OCI-LY3 (cell line): ENCODE measurements at regions not wholly inside any gene's neighbourhood (a gene's known extent, or its start where the extent isn't known, plus 50 kb on each side); places are given as distances from the start of the nearest gene placed in this dataset.

Experiments used
- EZH2phosphoT487 ChIP-seq: fragments of 200-600 bp; shearing (Covaris generic); IDR thresholded peaks from 2 replicates; pipeline ENCODE4 v1.6.1; 2018; ENCODE audit warnings: antibody characterized with exemption, mixed run types, low read depth
- TF ChIP-seq, protein P1 (sequence below): fragments of 200-600, 300-600 bp; sonication (generic); IDR thresholded peaks from 2 replicates; pipeline ENCODE4 v1.5.1; 2014; ENCODE audit warnings: antibody characterized with exemption, low read length, low read depth

DNA sequence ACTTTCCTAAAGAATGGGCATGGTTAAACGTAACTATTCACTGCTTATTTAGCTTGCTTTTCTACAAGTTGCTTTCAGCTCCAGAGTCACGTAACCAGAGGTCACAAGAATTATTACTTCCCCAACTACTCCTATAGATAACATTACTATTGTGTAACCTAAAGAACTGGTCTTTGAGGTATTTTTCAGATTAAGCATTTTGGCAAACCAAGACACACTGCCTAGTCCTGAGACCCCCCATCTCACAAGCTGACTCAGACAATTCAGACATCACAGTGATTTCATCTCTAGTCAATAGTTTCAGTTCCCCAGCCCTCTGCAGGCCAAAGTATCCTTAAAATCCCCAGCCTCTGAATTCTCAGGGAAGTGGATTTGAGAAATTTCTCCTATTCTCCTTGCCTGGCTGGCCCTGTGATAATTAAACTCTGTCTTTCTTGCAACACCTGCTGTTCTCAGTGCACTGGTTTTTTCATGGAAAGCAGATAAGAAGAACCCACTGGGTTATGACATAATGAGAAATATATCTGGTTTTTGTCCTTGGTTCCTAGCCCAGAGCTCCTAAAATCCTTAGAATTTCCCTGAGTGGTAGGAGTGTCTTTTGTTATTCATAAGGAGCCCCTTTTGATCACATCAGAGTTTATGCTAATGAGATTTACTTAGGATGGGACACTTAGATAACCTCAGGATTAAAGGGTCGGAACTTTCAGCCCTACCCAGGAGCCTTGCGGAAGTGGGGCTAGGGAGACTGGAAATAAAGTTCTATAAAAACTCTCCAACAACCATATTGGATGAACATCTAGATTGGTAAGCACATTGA lies 1310.8 kb upstream of the CHAC2 start:
- TF ChIP-seq, protein P1, sequence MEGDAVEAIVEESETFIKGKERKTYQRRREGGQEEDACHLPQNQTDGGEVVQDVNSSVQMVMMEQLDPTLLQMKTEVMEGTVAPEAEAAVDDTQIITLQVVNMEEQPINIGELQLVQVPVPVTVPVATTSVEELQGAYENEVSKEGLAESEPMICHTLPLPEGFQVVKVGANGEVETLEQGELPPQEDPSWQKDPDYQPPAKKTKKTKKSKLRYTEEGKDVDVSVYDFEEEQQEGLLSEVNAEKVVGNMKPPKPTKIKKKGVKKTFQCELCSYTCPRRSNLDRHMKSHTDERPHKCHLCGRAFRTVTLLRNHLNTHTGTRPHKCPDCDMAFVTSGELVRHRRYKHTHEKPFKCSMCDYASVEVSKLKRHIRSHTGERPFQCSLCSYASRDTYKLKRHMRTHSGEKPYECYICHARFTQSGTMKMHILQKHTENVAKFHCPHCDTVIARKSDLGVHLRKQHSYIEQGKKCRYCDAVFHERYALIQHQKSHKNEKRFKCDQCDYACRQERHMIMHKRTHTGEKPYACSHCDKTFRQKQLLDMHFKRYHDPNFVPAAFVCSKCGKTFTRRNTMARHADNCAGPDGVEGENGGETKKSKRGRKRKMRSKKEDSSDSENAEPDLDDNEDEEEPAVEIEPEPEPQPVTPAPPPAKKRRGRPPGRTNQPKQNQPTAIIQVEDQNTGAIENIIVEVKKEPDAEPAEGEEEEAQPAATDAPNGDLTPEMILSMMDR, result no peak
- TF ChIP-seq EZH2phosphoT487, result no peak
